Adipocyte (in vitro differentiated cells): ENCODE measurements at regions not wholly inside any gene's neighbourhood (a gene's known extent, or its start where the extent isn't known, plus 50 kb on each side); places are given as distances from the start of the nearest gene placed in this dataset.
A peak's percentile ranks its signal among the peaks of the same experiment; 100 is the strongest.

ENCODE experiments used
- DNase-seq: peaks from one replicate; pipeline ENCODE4 v3.0.0-alpha.2; 2015; ENCODE audit warnings: low read depth
- H3K27me3 ChIP-seq: replicated peaks from 2 replicates; pipeline ENCODE4 v1.7.0; 2013; ENCODE audit warnings: mild to moderate bottlenecking, low read length, moderate library complexity; ENCODE audit not compliant: control insufficient read depth, insufficient read depth
- H3K36me3 ChIP-seq: 2 replicates; pipeline ENCODE4 v1.7.0; 2013; ENCODE audit warnings: low read length, mild to moderate bottlenecking, moderate library complexity; ENCODE audit not compliant: control insufficient read depth, insufficient read depth, severe bottlenecking
- H3K4me1 ChIP-seq: 2 replicates; pipeline ENCODE4 v1.7.0; 2013; ENCODE audit warnings: mild to moderate bottlenecking, low read length, moderate library complexity; ENCODE audit not compliant: control insufficient read depth, insufficient read depth
- H3K4me3 ChIP-seq: 2 replicates; pipeline ENCODE4 v1.7.0; 2013; ENCODE audit warnings: mild to moderate bottlenecking, low read length, moderate library complexity
- H3K9ac ChIP-seq: 2 replicates; pipeline ENCODE4 v1.7.0; 2013; ENCODE audit warnings: mild to moderate bottlenecking, low read length, moderate library complexity
- H3K9me3 ChIP-seq: 2 replicates; pipeline ENCODE4 v1.7.0; 2013; ENCODE audit warnings: mild to moderate bottlenecking, low read length, moderate library complexity; ENCODE audit not compliant: control insufficient read depth

DNA sequence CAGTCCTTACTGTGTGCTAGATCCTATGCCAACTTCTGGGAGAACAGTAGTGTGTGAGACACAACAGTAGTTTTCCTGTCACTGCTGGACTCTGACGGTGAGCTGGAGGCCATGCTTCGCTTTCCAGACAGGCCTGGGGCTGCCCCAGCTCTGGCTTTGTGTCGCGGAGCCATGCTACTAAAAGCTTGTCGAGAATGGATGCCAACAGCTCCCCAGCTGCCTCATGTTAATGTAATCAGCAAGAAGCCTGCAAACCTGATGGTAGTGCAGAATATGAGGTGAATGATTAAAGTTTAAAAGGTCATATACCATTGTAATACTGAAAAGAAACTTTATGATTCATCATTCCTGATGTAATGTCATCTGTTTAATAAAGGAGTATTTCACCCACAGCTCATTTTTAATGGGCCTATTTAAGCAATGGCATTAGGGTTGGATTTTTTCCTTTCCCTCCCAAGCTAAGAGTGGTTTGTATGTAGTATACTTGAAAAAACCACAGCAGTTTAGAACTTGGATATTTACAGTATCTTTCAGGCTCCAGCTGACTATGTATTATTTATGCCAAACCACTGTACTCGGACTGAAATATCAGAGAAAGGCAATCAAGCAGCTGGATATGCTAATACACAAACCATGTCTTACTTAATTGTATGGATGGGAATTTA is 343.0 kb downstream of the NUF2 start:
- no peaks in the 10 kb centered on the region for H3K27me3 ChIP-seq
- no peaks in the 10 kb centered on the region for H3K9me3 ChIP-seq
- H3K4me1 ChIP-seq: peaks cover 8% of the 10 kb centered on the region
- no peak overlapping the region for H3K4me3 ChIP-seq
- no peak for DNase-seq
- no peak overlapping the region for H3K9ac ChIP-seq
- no peaks in the 10 kb centered on the region for H3K36me3 ChIP-seq

DNA sequence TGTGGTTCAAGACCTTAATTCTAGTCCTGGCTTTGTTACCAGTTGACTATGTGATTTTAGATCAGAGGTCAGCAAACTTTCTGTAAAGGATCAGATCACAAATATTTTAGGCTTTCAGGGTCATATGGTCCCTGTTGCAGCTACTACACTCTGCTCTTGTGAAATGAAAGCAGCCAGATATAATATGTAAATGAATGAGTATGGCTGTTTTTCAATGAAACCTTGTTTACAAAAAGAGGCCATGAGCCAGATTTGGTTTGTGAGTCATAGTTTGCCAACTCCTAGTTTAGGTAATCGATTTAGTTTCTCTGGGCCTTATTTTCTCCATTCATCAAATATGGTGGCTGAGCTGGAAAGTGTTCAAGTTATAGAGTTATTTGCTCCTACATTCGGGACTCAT is 346.7 kb downstream of the NUF2 start:
- peak; percentile 25 for DNase-seq
- Histone ChIP-seq H3K9me3 (no peaks in the 10 kb centered on the region), H3K4me3 (no peak overlapping the region)

DNA sequence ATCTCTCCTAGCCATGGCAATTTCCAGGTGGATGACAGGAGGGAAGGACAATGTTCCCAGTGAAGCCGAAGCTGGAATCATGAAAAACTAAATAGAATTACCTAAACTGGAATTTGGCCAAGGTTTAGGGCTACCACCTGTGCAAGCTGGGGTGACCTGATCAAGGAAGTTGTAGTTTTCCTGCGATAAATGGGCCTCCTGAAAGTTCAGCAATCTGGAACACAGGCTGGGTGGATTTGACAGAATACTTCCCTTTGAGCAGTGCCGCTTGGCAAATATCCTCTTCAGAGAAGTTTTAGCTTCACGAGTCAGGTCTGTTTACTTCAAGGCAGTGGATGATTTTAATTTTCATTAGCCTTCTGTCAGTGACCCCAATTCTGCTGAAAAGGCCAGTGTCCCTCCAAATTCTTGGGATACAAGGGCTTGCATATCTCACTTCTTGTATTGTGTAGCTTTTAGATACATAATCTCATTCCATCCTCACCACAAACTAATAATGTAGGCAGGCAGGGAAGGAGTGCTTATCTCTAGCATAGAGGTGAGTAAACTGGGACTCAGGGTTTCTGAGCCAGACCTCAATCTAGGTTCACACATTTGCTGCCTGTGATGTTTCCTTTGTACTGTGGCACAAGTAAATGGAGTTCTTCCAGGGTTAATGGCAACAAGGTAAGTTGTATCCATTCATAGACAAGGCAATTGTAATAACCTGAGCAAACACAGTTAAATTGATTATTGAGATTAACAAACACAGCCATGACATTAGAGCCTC is 349.4 kb downstream of the NUF2 start:
- no peak for DNase-seq
- Histone ChIP-seq H3K9ac (no peak overlapping the region), H3K27me3 (no peaks in the 10 kb centered on the region), H3K9me3 (no peaks in the 10 kb centered on the region), H3K4me3 (no peak overlapping the region), H3K36me3 (no peaks in the 10 kb centered on the region), H3K4me1 (peaks cover 27% of the 10 kb centered on the region)

More for the DNA sequence above, 346.7 kb downstream of the NUF2 start:
- H3K4me1 ChIP-seq: peaks cover 13% of the 10 kb centered on the region
- no peaks in the 10 kb centered on the region for H3K27me3 ChIP-seq
- H3K9ac ChIP-seq: no peak overlapping the region
- no peaks in the 10 kb centered on the region for H3K36me3 ChIP-seq

DNA sequence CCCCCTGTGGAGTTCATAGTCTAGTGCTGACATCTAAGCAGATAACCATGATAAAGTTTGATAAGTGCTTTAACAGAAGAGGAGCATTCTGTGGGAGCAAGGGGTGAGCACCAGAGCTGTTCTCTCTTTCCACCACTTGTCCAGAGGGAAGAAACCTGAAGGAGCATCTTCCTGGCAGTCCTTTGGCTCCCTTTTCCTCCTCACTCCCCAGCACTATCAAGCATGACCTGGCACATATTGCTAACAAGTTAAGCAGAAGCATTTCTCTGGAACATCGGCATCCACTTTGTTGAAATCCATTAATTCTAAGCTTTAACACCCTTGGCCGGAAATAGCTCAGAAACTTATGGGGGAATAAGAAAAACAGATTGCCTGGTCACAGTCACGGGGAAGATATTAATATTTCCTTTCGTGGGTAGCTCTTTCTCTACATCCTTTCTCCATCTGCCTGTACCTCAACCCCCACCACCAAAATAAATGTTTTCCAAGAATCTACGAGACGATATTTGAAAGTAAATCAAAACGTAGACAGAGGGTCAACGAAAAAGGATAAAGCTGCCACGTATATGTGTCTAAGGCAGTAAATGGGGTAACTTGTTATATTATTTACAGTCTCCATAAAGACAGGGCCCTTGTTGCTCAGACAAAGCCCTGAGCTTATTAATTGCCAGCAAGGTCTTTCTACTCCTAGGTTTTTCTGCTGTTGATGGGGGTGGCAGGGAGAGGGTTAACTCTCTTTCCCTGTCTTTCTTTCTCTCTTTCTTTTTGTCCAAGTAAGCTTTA is 351.4 kb downstream of the NUF2 start:
- H3K9ac ChIP-seq: peak overlapping the region; percentile 33
- H3K4me3 ChIP-seq: peak overlapping the region; percentile 56
- no peaks in the 10 kb centered on the region for H3K36me3 ChIP-seq
- peaks cover 27% of the 10 kb centered on the region for H3K4me1 ChIP-seq
- no peaks in the 10 kb centered on the region for H3K27me3 ChIP-seq
- no peak for DNase-seq
- no peaks in the 10 kb centered on the region for H3K9me3 ChIP-seq

DNA sequence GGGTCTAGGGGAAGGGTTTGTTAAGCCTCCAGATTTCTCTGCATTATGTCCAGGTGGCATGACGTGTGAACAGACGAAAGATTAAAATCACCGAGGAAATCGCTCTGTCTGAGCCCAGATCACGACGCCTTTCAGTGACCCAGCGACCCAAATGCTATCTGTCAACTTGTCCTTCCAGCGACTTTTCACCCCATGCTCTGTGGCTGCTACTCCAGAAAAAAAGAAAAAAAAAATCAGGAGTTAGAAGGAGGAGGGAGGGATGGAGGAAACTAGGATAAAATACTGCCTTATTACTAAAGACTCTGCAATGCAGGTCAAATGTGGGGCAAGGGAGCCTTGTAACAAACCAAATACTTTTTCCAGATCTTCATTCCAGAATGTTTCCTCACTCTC is 352.0 kb downstream of the NUF2 start:
- DNase-seq: peak; percentile 86

DNA sequence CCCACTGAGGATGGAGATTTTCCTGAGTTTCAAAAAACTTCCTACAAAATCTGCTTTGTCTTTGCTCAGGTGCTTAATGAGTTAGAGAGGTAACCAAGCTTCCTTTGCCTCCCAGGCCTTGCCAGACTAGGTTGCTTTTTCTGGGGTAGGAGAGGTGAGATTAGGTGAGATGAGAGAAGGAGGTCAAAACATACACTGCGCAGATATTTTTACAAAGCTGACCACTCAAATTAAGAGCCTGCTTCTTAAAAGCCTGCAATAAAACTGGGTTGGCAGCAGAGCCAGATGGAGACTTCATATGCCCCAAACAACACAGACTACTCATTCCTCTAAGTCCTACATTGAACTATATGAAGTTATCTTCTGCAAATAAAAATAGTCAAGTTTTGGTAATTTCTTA is 352.5 kb downstream of the NUF2 start:
- Histone ChIP-seq H3K4me3 (peak overlapping the region; percentile 19), H3K27me3 (no peaks in the 10 kb centered on the region), H3K4me1 (peaks cover 19% of the 10 kb centered on the region), H3K9ac (peak overlapping the region; percentile 43), H3K36me3 (no peaks in the 10 kb centered on the region), H3K9me3 (no peaks in the 10 kb centered on the region)
- peak; percentile 3 for DNase-seq

More for the DNA sequence above, 352.0 kb downstream of the NUF2 start:
- H3K27me3 ChIP-seq: no peaks in the 10 kb centered on the region
- peaks cover 21% of the 10 kb centered on the region for H3K4me1 ChIP-seq
- peak overlapping the region; percentile 33 for H3K9ac ChIP-seq
- no peaks in the 10 kb centered on the region for H3K9me3 ChIP-seq
- no peaks in the 10 kb centered on the region for H3K36me3 ChIP-seq
- peak overlapping the region; percentile 56 for H3K4me3 ChIP-seq

DNA sequence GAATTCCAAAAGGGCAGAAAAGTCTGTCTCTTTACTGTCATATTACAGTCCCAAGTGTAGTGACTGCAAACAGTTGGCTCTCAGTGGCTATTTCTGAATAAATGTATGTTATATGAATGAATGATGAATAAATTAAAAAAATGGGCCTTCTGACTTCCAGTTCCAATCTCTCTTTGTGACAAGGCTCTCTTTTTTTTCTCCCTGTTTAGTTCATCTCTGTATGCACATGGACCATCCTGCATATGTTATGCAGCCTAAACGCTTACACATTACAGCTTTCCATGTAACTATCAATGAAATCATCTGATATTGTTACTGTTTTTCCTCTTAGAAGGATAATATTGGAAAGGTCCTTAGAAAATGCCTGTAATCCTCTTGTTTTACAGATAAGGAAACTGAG is 363.0 kb downstream of the NUF2 start:
- no peak for DNase-seq
- no peak overlapping the region for H3K4me3 ChIP-seq
- no peaks in the 10 kb centered on the region for H3K4me1 ChIP-seq
- peaks cover 18% of the 10 kb centered on the region for H3K9me3 ChIP-seq
- H3K27me3 ChIP-seq: no peaks in the 10 kb centered on the region
- H3K9ac ChIP-seq: no peak overlapping the region
- H3K36me3 ChIP-seq: no peaks in the 10 kb centered on the region

DNA sequence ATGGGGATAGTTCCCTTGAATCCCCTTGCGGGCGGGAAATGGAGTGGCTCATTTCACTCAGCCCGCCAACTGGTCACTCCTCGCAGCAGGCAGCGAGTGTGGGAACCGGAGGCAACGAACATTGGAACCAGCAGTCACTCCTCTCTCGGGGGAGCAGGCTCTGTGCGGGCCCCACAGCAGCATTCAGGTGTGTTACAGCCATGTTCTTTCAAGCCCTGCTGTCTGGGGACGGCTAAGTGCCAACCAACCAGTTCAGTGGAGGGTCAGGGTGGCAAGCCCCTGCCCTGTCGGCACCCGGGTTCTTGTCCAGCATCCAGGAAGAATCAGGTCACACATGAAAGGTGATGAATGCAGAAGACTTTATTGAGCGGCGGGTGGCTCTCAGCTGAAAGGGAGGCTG is 370.5 kb downstream of the NUF2 start:
- Histone ChIP-seq H3K9me3 (no peaks in the 10 kb centered on the region), H3K36me3 (no peaks in the 10 kb centered on the region), H3K9ac (no peak overlapping the region), H3K4me3 (no peak overlapping the region), H3K4me1 (peaks cover under 1% of the 10 kb centered on the region), H3K27me3 (no peaks in the 10 kb centered on the region)
- no peak for DNase-seq

DNA sequence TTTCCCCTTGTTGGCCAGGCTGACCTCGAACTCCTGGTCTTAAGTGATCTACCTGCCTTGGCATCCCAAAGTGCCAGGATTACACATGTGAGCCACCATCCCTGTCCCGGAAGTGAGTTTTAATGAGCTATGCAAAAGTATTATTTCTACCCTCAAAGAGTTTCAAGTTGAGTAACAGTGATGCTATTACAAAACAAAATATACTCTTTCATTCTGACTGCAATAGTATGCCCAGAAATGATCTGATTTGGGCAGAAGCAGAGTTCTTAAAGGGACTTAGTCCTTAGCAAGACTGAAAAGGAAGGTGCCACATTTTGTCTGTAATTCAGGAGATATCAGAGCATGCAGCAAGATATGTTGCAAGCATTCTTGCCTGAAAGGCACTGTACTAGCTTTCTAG is 375.4 kb downstream of the NUF2 start:
- H3K9ac ChIP-seq: no peak overlapping the region
- H3K4me1 ChIP-seq: peaks cover 10% of the 10 kb centered on the region
- H3K4me3 ChIP-seq: no peak overlapping the region
- no peaks in the 10 kb centered on the region for H3K36me3 ChIP-seq
- DNase-seq: peak; percentile 54
- H3K9me3 ChIP-seq: no peaks in the 10 kb centered on the region
- no peaks in the 10 kb centered on the region for H3K27me3 ChIP-seq

DNA sequence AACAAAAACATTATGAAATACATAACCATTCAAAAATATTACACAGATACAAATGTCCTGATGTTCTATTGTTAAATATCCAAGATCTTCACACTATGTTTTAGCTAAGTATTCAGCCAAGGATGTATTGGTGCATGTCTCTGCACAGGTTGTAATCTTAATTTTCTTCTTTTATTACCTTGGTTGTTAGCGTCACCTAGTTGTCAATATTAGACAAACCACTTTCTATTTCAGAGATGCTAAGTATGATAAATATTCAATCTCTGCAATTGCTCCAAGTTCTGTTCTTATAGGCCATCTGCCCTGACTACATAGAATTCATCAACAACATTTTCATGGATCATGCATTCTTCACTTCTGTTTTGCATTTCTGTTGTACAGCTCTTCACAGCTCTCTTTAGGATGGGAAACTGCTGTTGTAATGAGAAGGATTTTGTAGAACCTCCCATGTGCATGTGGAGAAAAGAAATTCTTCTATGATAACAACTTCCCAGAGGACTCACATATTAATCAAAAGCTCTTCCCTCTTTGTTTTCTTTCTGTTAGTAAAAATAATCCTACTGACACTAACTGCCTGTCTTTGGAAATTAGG is 380.1 kb downstream of the NUF2 start:
- H3K9ac ChIP-seq: no peak overlapping the region
- H3K27me3 ChIP-seq: no peaks in the 10 kb centered on the region
- H3K9me3 ChIP-seq: no peaks in the 10 kb centered on the region
- DNase-seq: no peak
- no peak overlapping the region for H3K4me3 ChIP-seq
- H3K4me1 ChIP-seq: peaks cover 10% of the 10 kb centered on the region
- no peaks in the 10 kb centered on the region for H3K36me3 ChIP-seq

DNA sequence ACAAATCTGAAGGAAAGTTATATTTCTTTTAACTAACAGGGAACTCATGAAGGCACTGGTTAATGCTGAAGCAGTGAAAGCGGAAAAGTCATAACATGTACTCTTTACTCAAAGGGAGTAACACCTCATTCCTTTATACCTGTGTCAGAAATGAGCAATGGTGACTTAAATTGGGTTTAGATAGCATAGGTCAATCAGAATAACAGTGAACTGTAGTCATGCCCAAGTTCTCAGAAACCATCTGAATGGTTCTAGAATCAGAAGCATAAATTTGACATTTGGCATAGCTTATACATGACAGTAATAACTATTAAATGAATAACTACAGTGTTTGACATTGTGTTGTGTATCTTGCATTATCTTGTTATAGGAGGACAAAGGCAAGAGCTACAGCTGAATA is 382.0 kb downstream of the NUF2 start:
- no peaks in the 10 kb centered on the region for H3K9me3 ChIP-seq
- H3K27me3 ChIP-seq: no peaks in the 10 kb centered on the region
- H3K9ac ChIP-seq: no peak overlapping the region
- no peak overlapping the region for H3K4me3 ChIP-seq
- H3K4me1 ChIP-seq: no peaks in the 10 kb centered on the region
- no peak for DNase-seq
- no peaks in the 10 kb centered on the region for H3K36me3 ChIP-seq
